Endothelial cell of umbilical vein (primary cell): ENCODE measurements at regions not wholly inside any gene's neighbourhood (a gene's known extent, or its start where the extent isn't known, plus 50 kb on each side); places are given as distances from the start of the nearest gene placed in this dataset.

Experiments used
- EZH2 ChIP-seq: IDR thresholded peaks from 2 replicates; pipeline ENCODE4 v1.6.1; 2012; ENCODE audit warnings: borderline replicate concordance, low read depth, mild to moderate bottlenecking, moderate library complexity, low read length, inconsistent platforms; ENCODE audit not compliant: severe bottlenecking
- GATA2 ChIP-seq: IDR thresholded peaks from 2 replicates; pipeline ENCODE4 v1.7.0; 2011; ENCODE audit warnings: low read depth, mild to moderate bottlenecking, moderate library complexity, mixed read lengths, low read length; ENCODE audit not compliant: insufficient read length, insufficient read depth
- JUN ChIP-seq: IDR thresholded peaks from 2 replicates; pipeline ENCODE4 v1.6.1; 2011; ENCODE audit warnings: borderline replicate concordance, low read depth; ENCODE audit not compliant: insufficient read length, insufficient read depth
- MYC ChIP-seq: IDR thresholded peaks from one replicate; pipeline ENCODE4 v1.6.1; 2011; ENCODE audit warnings: mild to moderate bottlenecking, low read depth, low read length
- POLR2A ChIP-seq: IDR thresholded peaks from 2 replicates; pipeline ENCODE4 v1.6.1; 2012; ENCODE audit warnings: low read depth, mild to moderate bottlenecking, control low read depth, low read length
- POLR2AphosphoS5 ChIP-seq: IDR thresholded peaks from 2 replicates; pipeline ENCODE4 v1.6.1; 2012; ENCODE audit warnings: low read depth, mild to moderate bottlenecking, control low read depth, low read length, moderate library complexity; ENCODE audit not compliant: insufficient read depth
- TF ChIP-seq, protein P1 (sequence below), 2 donors: IDR thresholded peaks; 1 replicate in 1 of 2; 2 replicates in 1 of 2; pipeline ENCODE4 v1.5.1; 2011; ENCODE audit warnings: low read length in 2 of 2, mild to moderate bottlenecking in 2 of 2, moderate library complexity in 2 of 2, control low read depth in 1 of 2, inconsistent platforms in 1 of 2, low read depth in 1 of 2; ENCODE audit not compliant: insufficient read depth in 1 of 2; ENCODE audit errors: extremely low read depth in 1 of 2
- TF ChIP-seq, protein P2 (sequence below): IDR thresholded peaks from 2 replicates; pipeline ENCODE4 v1.6.1; 2011; ENCODE audit not compliant: insufficient read depth, insufficient read length

DNA sequence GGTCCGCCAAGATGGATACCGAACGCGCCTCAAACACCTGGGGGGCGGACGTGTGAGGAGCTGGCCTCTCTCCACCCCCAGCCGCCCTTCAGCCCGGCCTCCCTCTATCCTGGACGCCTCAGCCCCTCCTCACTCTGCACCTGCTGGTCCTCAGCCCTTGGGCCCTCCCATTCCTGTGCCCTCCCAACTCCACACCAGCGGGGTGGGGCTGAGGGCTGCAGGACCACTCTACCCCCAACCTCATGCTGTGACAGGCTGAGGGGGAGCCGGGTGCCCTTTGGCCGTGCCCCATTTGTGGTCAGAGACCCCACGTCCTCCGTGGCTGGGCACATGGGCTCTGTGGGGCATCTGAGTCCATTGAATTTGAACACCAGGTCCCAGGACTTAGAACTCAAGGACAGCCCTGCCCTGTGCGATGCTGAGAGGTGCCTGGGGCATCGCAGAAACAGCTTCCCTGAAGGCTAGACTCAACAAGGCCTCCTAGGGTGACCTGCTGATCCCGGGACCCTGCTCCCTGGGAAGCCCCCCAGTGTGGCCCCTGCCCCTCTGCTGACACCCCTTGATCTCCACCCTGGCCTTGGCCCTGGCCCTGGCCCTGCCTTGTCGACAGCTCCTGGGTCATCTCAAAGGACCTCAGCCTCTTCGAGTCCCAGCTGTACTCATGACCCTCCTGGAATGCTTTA lies 82.0 kb upstream of the SFSWAP start:
- TF ChIP-seq POLR2A (no peak), EZH2 (no peak), POLR2AphosphoS5 (no peak), MYC (no peak), GATA2 (no peak), JUN (no peak)
- TF ChIP-seq, protein P1, sequence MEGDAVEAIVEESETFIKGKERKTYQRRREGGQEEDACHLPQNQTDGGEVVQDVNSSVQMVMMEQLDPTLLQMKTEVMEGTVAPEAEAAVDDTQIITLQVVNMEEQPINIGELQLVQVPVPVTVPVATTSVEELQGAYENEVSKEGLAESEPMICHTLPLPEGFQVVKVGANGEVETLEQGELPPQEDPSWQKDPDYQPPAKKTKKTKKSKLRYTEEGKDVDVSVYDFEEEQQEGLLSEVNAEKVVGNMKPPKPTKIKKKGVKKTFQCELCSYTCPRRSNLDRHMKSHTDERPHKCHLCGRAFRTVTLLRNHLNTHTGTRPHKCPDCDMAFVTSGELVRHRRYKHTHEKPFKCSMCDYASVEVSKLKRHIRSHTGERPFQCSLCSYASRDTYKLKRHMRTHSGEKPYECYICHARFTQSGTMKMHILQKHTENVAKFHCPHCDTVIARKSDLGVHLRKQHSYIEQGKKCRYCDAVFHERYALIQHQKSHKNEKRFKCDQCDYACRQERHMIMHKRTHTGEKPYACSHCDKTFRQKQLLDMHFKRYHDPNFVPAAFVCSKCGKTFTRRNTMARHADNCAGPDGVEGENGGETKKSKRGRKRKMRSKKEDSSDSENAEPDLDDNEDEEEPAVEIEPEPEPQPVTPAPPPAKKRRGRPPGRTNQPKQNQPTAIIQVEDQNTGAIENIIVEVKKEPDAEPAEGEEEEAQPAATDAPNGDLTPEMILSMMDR (IDR thresholded peaks at IDR 0.05; ENCODE audit: extremely low read depth in 1 of 2, insufficient read depth in 1 of 2, low read depth in 1 of 2, low read length in 2 of 2): no peak
- TF ChIP-seq, protein P2, sequence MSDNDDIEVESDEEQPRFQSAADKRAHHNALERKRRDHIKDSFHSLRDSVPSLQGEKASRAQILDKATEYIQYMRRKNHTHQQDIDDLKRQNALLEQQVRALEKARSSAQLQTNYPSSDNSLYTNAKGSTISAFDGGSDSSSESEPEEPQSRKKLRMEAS: no peak
